OCI-LY7 (cell line): ENCODE measurements at regions not wholly inside any gene's neighbourhood (a gene's known extent, or its start where the extent isn't known, plus 50 kb on each side); places are given as distances from the start of the nearest gene placed in this dataset.

Experiments used
- BruUV-seq: library from RNA; stranded (reverse); fragments of 400-500 nt; replicated peaks from 2 replicates; lab custom pipeline; 2021; lab: Mats Ljungman, UMichigan
- CTCF ChIA-PET: fragments of 300-600 bp; sonication (Branson Sonifier 250); formaldehyde crosslinking; loops from one replicate; lab custom pipeline; 2022; ENCODE audit warnings: antibody characterized with exemption; ENCODE audit not compliant: unreplicated experiment; lab: Charles Lee
- POLR2A ChIA-PET: fragments of 300-600 bp; sonication (Branson Sonifier 250); formaldehyde crosslinking; loops from one replicate; lab custom pipeline; 2022; ENCODE audit warnings: antibody characterized with exemption; lab: Charles Lee
- DNase-seq: peaks from one replicate; pipeline ENCODE4 v3.0.0-alpha.2; 2015; ENCODE audit warnings: low spot score
- H2AFZ ChIP-seq: fragments of 200-600 bp; sonication (generic), shearing (Covaris generic); 2 replicates; pipeline ENCODE4 v1.6.1; 2014; ENCODE audit warnings: mild to moderate bottlenecking, antibody characterized with exemption, low read length, moderate library complexity
- H3K27ac ChIP-seq: fragments of 200-600 bp; sonication (generic); 2 replicates; pipeline ENCODE4 v1.5.1; 2014; ENCODE audit warnings: mixed run types, low read depth, mild to moderate bottlenecking, moderate library complexity, low read length, inconsistent platforms; ENCODE audit not compliant: poor library complexity, severe bottlenecking
- H3K36me3 ChIP-seq: fragments of 200-600 bp; sonication (generic); 2 replicates; pipeline ENCODE4 v1.6.1; 2014; ENCODE audit warnings: mild to moderate bottlenecking, antibody characterized with exemption, low read length, moderate library complexity, mixed read lengths; ENCODE audit not compliant: insufficient read depth
- H3K4me1 ChIP-seq: fragments of 200-600 bp; sonication (generic); 2 replicates; pipeline ENCODE4 v1.5.1; 2014; ENCODE audit warnings: mild to moderate bottlenecking, low read length; ENCODE audit not compliant: insufficient read depth, poor library complexity, severe bottlenecking
- H3K4me2 ChIP-seq: fragments of 200-600 bp; sonication (generic); 2 replicates; pipeline ENCODE4 v1.6.1; 2014; ENCODE audit warnings: mild to moderate bottlenecking, low read length
- H3K4me3 ChIP-seq: fragments of 200-600 bp; sonication (generic); 2 replicates; pipeline ENCODE4 v1.5.1; 2014; ENCODE audit warnings: mild to moderate bottlenecking, low read depth, low read length; ENCODE audit not compliant: poor library complexity, severe bottlenecking
- H3K79me2 ChIP-seq: fragments of 200-600 bp; sonication (generic); 2 replicates; pipeline ENCODE4 v1.6.1; 2016; ENCODE audit warnings: low read depth, mild to moderate bottlenecking, low read length, moderate library complexity, mixed read lengths; ENCODE audit not compliant: insufficient read depth
- H3K9me2 ChIP-seq: fragments of 200-600 bp; sonication (generic); 2 replicates; pipeline ENCODE4 v1.6.1; 2016; ENCODE audit warnings: mild to moderate bottlenecking, low read length, mixed read lengths; ENCODE audit not compliant: insufficient read depth
- H3K9me3 ChIP-seq: fragments of 200-600 bp; sonication (generic); 2 replicates; pipeline ENCODE4 v1.6.1; 2014; ENCODE audit warnings: mild to moderate bottlenecking, mixed run types, low read length, mixed read lengths
- H4K20me1 ChIP-seq: fragments of 200-600 bp; sonication (generic); 2 replicates; pipeline ENCODE4 v1.6.1; 2014; ENCODE audit warnings: mild to moderate bottlenecking, antibody characterized with exemption, low read length, moderate library complexity, mixed read lengths; ENCODE audit not compliant: insufficient read depth
- EZH2phosphoT487 ChIP-seq: fragments of 200-600 bp; sonication (generic); IDR thresholded peaks from 2 replicates; pipeline ENCODE4 v1.6.1; 2018; ENCODE audit warnings: low read depth, borderline replicate concordance, mild to moderate bottlenecking, mixed run types, antibody characterized with exemption, low read length, moderate library complexity, mixed read lengths
- intact Hi-C: fragments of 100-400 bp; cut with micrococcal nuclease; formaldehyde crosslinking; loops from one replicate; pipeline ENCODE4 v1.10.0; 2022; ENCODE audit not compliant: unreplicated experiment
- TF ChIP-seq, protein P1 (sequence below): fragments of 200-600 bp; sonication (generic); conservative IDR thresholded peaks from 2 replicates; pipeline ENCODE4 v1.5.1; 2014; ENCODE audit warnings: mild to moderate bottlenecking, antibody characterized with exemption, low read length, moderate library complexity, mixed read lengths

GRCh38 chr11:92018332-92018731 is 206.3 kb upstream of the FAT3 start:
- TF ChIP-seq, protein P1, sequence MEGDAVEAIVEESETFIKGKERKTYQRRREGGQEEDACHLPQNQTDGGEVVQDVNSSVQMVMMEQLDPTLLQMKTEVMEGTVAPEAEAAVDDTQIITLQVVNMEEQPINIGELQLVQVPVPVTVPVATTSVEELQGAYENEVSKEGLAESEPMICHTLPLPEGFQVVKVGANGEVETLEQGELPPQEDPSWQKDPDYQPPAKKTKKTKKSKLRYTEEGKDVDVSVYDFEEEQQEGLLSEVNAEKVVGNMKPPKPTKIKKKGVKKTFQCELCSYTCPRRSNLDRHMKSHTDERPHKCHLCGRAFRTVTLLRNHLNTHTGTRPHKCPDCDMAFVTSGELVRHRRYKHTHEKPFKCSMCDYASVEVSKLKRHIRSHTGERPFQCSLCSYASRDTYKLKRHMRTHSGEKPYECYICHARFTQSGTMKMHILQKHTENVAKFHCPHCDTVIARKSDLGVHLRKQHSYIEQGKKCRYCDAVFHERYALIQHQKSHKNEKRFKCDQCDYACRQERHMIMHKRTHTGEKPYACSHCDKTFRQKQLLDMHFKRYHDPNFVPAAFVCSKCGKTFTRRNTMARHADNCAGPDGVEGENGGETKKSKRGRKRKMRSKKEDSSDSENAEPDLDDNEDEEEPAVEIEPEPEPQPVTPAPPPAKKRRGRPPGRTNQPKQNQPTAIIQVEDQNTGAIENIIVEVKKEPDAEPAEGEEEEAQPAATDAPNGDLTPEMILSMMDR, result no peak
- no peak for TF ChIP-seq EZH2phosphoT487
- Histone ChIP-seq H2AFZ (no peak overlapping the region), H3K4me1 (no peaks in the 10 kb centered on the region), H3K9me3 (no peaks in the 10 kb centered on the region), H3K4me3 (no peak overlapping the region), H3K36me3 (no peaks in the 10 kb centered on the region), H4K20me1 (no peaks in the 10 kb centered on the region), H3K9me2 (no peaks in the 10 kb centered on the region), H3K4me2 (no peak overlapping the region), H3K79me2 (no peaks in the 10 kb centered on the region), H3K27ac (no peak overlapping the region)
- ChIA-PET POLR2A (interaction anchor here (0.7 kb wide), 1 partner anchor 51 kb away, joined by 3 read pairs; no protein-coding TSS in a partner anchor), CTCF (no interaction called here)
- BruUV-seq, result no TSS peak
- intact Hi-C loops, result no loop called here
- DNase-seq, result no peak

DNA sequence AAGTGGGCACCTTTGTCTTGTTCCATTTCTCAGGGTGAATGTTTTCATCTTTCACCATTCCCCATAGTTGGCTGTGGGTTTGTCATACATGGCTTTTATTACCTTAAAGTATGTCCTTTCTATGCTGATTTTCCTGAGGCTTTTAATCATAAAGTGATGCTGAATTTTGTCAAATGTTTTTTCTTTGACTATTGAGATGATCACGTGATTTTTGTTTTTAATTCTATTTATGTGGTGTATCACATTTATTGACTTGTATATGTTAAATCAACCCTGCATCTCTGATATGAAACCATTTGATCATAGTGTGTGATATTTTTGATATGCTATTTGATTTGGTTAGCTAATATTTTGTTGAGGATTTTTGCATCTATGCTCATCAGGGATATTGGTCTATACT is 216.4 kb upstream of the FAT3 start:
- H3K4me2 ChIP-seq, result no peak overlapping the region
- no peaks in the 10 kb centered on the region for H3K9me3 ChIP-seq
- H3K79me2 ChIP-seq, result no peaks in the 10 kb centered on the region
- ChIA-PET POLR2A (no interaction called here), CTCF (no interaction called here)
- no peak overlapping the region for H2AFZ ChIP-seq
- intact Hi-C loops, result no loop called here
- H3K4me1 ChIP-seq, result no peaks in the 10 kb centered on the region
- TF ChIP-seq, protein P1, result no peak
- no peak for TF ChIP-seq EZH2phosphoT487
- no peak for DNase-seq
- no peak overlapping the region for H3K4me3 ChIP-seq
- no TSS peak for BruUV-seq
- H4K20me1 ChIP-seq, result no peaks in the 10 kb centered on the region
- H3K9me2 ChIP-seq, result no peaks in the 10 kb centered on the region
- no peaks in the 10 kb centered on the region for H3K36me3 ChIP-seq
- no peak overlapping the region for H3K27ac ChIP-seq

GRCh38 chr11:92002568-92002967 is 222.1 kb upstream of the FAT3 start:
- Histone ChIP-seq H3K4me2 (no peak overlapping the region), H3K9me3 (no peaks in the 10 kb centered on the region), H3K4me1 (no peaks in the 10 kb centered on the region), H2AFZ (no peak overlapping the region), H3K27ac (no peak overlapping the region), H3K36me3 (no peaks in the 10 kb centered on the region), H3K79me2 (no peaks in the 10 kb centered on the region), H4K20me1 (no peaks in the 10 kb centered on the region), H3K4me3 (no peak overlapping the region), H3K9me2 (no peaks in the 10 kb centered on the region)
- CTCF ChIA-PET, result no interaction called here
- intact Hi-C loops, result no loop called here
- DNase-seq, result no peak
- no peak for TF ChIP-seq EZH2phosphoT487
- TF ChIP-seq, protein P1, result no peak
- POLR2A ChIA-PET, result interaction anchor here (0.6 kb wide), 1 partner anchor 592 kb away, joined by 3 read pairs; no protein-coding TSS in a partner anchor
- no TSS peak for BruUV-seq
